GM12878 (cell line): ENCODE measurements at regions not wholly inside any gene's neighbourhood (a gene's known extent, or its start where the extent isn't known, plus 50 kb on each side); places are given as distances from the start of the nearest gene placed in this dataset.

Source experiments
- ATAC-seq: fragments of 200-7000 bp; cut with Tn5 transposase; 3 replicates; pipeline ENCODE4 v1.9.1; 2020; ENCODE audit warnings: mild to moderate bottlenecking, moderate library complexity
- BruUV-seq: library from RNA; stranded (reverse); fragments of 400-500 nt; replicated peaks from 2 replicates; lab custom pipeline; 2021; lab: Mats Ljungman, UMichigan
- CTCF ChIA-PET: fragments of 300-600 bp; sonication (Branson Sonifier 250); formaldehyde crosslinking; extraction: SDS; loops from one replicate; lab custom pipeline; 2021; ENCODE audit warnings: inconsistent platforms; lab: Yijun Ruan, JAX
- POLR2A ChIA-PET: fragments of 350-600 bp; formaldehyde crosslinking; extraction: SDS; loops from one replicate; lab custom pipeline; 2021; ENCODE audit warnings: inconsistent platforms; lab: Charles Lee
- RAD21 ChIA-PET: fragments of 300-600 bp; sonication (Branson Sonifier 250); formaldehyde crosslinking; loops from one replicate; lab custom pipeline; 2023; ENCODE audit warnings: antibody characterized with exemption; ENCODE audit not compliant: unreplicated experiment; lab: Charles Lee
- SMC1A ChIA-PET: fragments of 300-600 bp; sonication (Branson Sonifier 250); formaldehyde crosslinking; loops from one replicate; lab custom pipeline; 2023; ENCODE audit not compliant: unreplicated experiment, uncharacterized antibody; lab: Charles Lee
- DNase-seq: peaks from one replicate; pipeline ENCODE4 v3.0.0-alpha.2; 2011; ENCODE audit warnings: low read depth, low spot score
- FAIRE-seq: peaks from 3 replicates; lab custom pipeline; 2011; peaks lifted over from hg19 to GRCh38; lab: Jason Lieb, UNC
- H2AFZ ChIP-seq: 2 replicates; pipeline ENCODE4 v1.6.0; 2011; ENCODE audit warnings: low read depth, low read length, control low read depth; ENCODE audit not compliant: control insufficient read depth
- H3K27ac ChIP-seq: 2 replicates; pipeline ENCODE4 v1.5.1; 2011; ENCODE audit warnings: control low read depth; ENCODE audit not compliant: control insufficient read depth, insufficient read depth
- H3K27me3 ChIP-seq, 2 experiments: replicated peaks in 1 of 2; 2 replicates each; pipeline versions ENCODE4 v1.6.0 to v1.6.1; 2011; ENCODE audit warnings: low read length in 1 of 2; ENCODE audit not compliant: control insufficient read depth in 2 of 2, insufficient read depth in 2 of 2
- H3K36me3 ChIP-seq, 2 experiments: 2 replicates each; pipeline ENCODE4 v1.5.1; 2011; ENCODE audit warnings: low read length in 1 of 2; ENCODE audit not compliant: control insufficient read depth in 2 of 2, insufficient read depth in 2 of 2
- H3K4me1 ChIP-seq: 2 replicates; pipeline ENCODE4 v1.6.1; 2011; ENCODE audit warnings: mild to moderate bottlenecking, low read length, moderate library complexity, mixed read lengths; ENCODE audit not compliant: control insufficient read depth, insufficient read depth
- H3K4me2 ChIP-seq: 2 replicates; pipeline ENCODE4 v1.6.0; 2011; ENCODE audit warnings: control low read depth; ENCODE audit not compliant: control insufficient read depth, insufficient read depth
- H3K4me3 ChIP-seq: fragments of 200-600 bp; sonication (generic); 2 replicates; pipeline ENCODE4 v1.5.1; 2016
- H3K79me2 ChIP-seq: 2 replicates; pipeline ENCODE4 v1.6.0; 2011; ENCODE audit warnings: low read length; ENCODE audit not compliant: control insufficient read depth, insufficient read depth
- H3K9ac ChIP-seq: 2 replicates; pipeline ENCODE4 v1.8.0; 2011; ENCODE audit warnings: low read length, control low read depth, mixed read lengths; ENCODE audit not compliant: control insufficient read depth, insufficient read depth
- H3K9me3 ChIP-seq: replicated peaks from 3 replicates; pipeline ENCODE4 v1.5.1; 2011; ENCODE audit warnings: mild to moderate bottlenecking, low read length; ENCODE audit not compliant: control insufficient read depth, insufficient read depth
- H4K20me1 ChIP-seq: 2 replicates; pipeline ENCODE4 v1.6.0; 2011; ENCODE audit not compliant: control insufficient read depth, insufficient read depth
- BACH1 ChIP-seq: fragments of 450-650 bp; IDR thresholded peaks from 2 replicates; pipeline ENCODE4 v1.6.1; 2017; ENCODE audit warnings: mild to moderate bottlenecking, borderline replicate concordance
- CREM ChIP-seq: IDR thresholded peaks from 2 replicates; pipeline ENCODE4 v1.6.1; 2014; ENCODE audit warnings: antibody characterized with exemption, low read depth
- EED ChIP-seq: sonication (generic); IDR thresholded peaks from 2 replicates; pipeline ENCODE4 v1.6.1; 2016; ENCODE audit warnings: antibody characterized with exemption, low read depth
- NFYA ChIP-seq: IDR thresholded peaks from 2 replicates; pipeline ENCODE4 v1.6.1; 2011; ENCODE audit warnings: low read depth, mild to moderate bottlenecking, low read length, improper control_type of control experiment, borderline replicate concordance
- POLR2A ChIP-seq: IDR thresholded peaks from 2 replicates; pipeline ENCODE4 v1.6.1; 2011; ENCODE audit warnings: low read depth, mild to moderate bottlenecking, low read length
- RFX5 ChIP-seq: IDR thresholded peaks from 2 replicates; pipeline ENCODE4 v1.6.1; 2011; ENCODE audit warnings: low read depth, low read length, improper control_type of control experiment
- ZBTB40 ChIP-seq: fragments of 450-650 bp; IDR thresholded peaks from 2 replicates; pipeline ENCODE4 v1.6.1; 2016; ENCODE audit warnings: mild to moderate bottlenecking, moderate library complexity, borderline replicate concordance
- in situ Hi-C: fragments of 300-500 bp; cut with MboI; formaldehyde crosslinking; loops from 9 replicates; pipeline ENCODE4 v1.14.3; 2018; ENCODE audit warnings: mixed read lengths
- intact Hi-C: fragments of 100-400 bp; cut with micrococcal nuclease; formaldehyde crosslinking; loops from one replicate; pipeline ENCODE4 v1.14.2; 2022; ENCODE audit not compliant: unreplicated experiment
- TF ChIP-seq, protein P1 (sequence below): IDR thresholded peaks from 2 replicates; pipeline ENCODE4 v1.6.1; 2012; ENCODE audit warnings: low read depth, low read length, improper control_type of control experiment

GRCh38 chr11:91173701-91174100 lies 950.9 kb upstream of the CHORDC1 start:
- ChIA-PET SMC1A (no interaction called here), RAD21 (no interaction called here), POLR2A (no interaction called here), CTCF (no interaction called here)
- no peak overlapping the region for H3K4me3 ChIP-seq
- ATAC-seq (no peak), FAIRE-seq (no peak), DNase-seq (no peak)
- BruUV-seq, result no TSS peak
- H3K27me3 ChIP-seq, result no peaks in the 10 kb centered on the region
- no peaks in the 10 kb centered on the region for H4K20me1 ChIP-seq
- H3K79me2 ChIP-seq, result no peaks in the 10 kb centered on the region
- intact Hi-C loops, result no loop called here
- in situ Hi-C loops, result no loop called here
- no peaks in the 10 kb centered on the region for H3K4me1 ChIP-seq
- H3K36me3 ChIP-seq, result no peaks in the 10 kb centered on the region
- no peak overlapping the region for H3K27ac ChIP-seq
- H3K9me3 ChIP-seq, result no peaks in the 10 kb centered on the region
- TF ChIP-seq ZBTB40 (no peak), RFX5 (no peak)
- no peak overlapping the region for H3K4me2 ChIP-seq
- H3K9ac ChIP-seq, result no peak overlapping the region
- H2AFZ ChIP-seq, result no peak overlapping the region

- TF ChIP-seq BACH1, result no peak
- TF ChIP-seq, protein P1, sequence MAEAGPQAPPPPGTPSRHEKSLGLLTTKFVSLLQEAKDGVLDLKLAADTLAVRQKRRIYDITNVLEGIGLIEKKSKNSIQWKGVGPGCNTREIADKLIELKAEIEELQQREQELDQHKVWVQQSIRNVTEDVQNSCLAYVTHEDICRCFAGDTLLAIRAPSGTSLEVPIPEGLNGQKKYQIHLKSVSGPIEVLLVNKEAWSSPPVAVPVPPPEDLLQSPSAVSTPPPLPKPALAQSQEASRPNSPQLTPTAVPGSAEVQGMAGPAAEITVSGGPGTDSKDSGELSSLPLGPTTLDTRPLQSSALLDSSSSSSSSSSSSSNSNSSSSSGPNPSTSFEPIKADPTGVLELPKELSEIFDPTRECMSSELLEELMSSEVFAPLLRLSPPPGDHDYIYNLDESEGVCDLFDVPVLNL, result no peak
- TF ChIP-seq NFYA, result no peak
- no peak for TF ChIP-seq EED
- TF ChIP-seq CREM, result no peak
- TF ChIP-seq POLR2A, result no peak
- TF ChIP-seq, all 136 proteins: peak for 0
- in situ Hi-C loops, result no loop called here
- DNase-seq, result no peak
- Histone ChIP-seq H3K27me3 (no peaks in the 10 kb centered on the region), H3K4me3 (no peak overlapping the region), H2AFZ (no peak overlapping the region), H3K27ac (no peak overlapping the region), H3K4me2 (no peak overlapping the region), H3K79me2 (no peaks in the 10 kb centered on the region), H3K9me3 (no peaks in the 10 kb centered on the region), H3K9ac (no peak overlapping the region), H3K36me3 (no peaks in the 10 kb centered on the region), H4K20me1 (no peaks in the 10 kb centered on the region), H3K4me1 (no peaks in the 10 kb centered on the region)
- intact Hi-C loops, result no loop called here
- no peak for ATAC-seq
- ChIA-PET POLR2A (no interaction called here), CTCF (no interaction called here), RAD21 (no interaction called here), SMC1A (no interaction called here)
- FAIRE-seq, result no peak
- BruUV-seq, result no TSS peak
Observed at GRCh38 chr11:91170711-91171110, 947.9 kb upstream of the CHORDC1 start.
